Liver (tissue), 8 donors: ENCODE measurements at regions not wholly inside any gene's neighbourhood (a gene's known extent, or its start where the extent isn't known, plus 50 kb on each side); places are given as distances from the start of the nearest gene placed in this dataset.

Experiments
- DNase-seq: peaks from one replicate; pipeline ENCODE4 v3.0.0-alpha.2; 2017; ENCODE audit warnings: low spot score
- H3K27ac ChIP-seq, 2 donors: one replicate each; pipeline ENCODE4 v1.7.0; 2013; ENCODE audit warnings: inconsistent platforms in 2 of 2, low read length in 2 of 2, control low read depth in 1 of 2, low read depth in 1 of 2, mild to moderate bottlenecking in 1 of 2
- H3K27me3 ChIP-seq, 4 donors: one replicate each; pipeline versions ENCODE4 v1.6.1 to v1.7.0; 2013; ENCODE audit warnings: low read length in 3 of 4, inconsistent platforms in 1 of 4, mild to moderate bottlenecking in 1 of 4, moderate library complexity in 1 of 4; ENCODE audit not compliant: control insufficient read depth in 4 of 4, insufficient read depth in 4 of 4
- H3K36me3 ChIP-seq, 4 donors: one replicate each; pipeline versions ENCODE4 v1.6.1 to v1.7.0; 2013; ENCODE audit warnings: low read length in 3 of 4, mild to moderate bottlenecking in 3 of 4, low read depth in 1 of 4, moderate library complexity in 1 of 4; ENCODE audit not compliant: control insufficient read depth in 4 of 4, insufficient read depth in 3 of 4
- H3K4me1 ChIP-seq, 4 donors: one replicate each; pipeline versions ENCODE4 v1.6.1 to v1.7.0; 2013; ENCODE audit warnings: low read length in 3 of 4, mild to moderate bottlenecking in 3 of 4, moderate library complexity in 1 of 4; ENCODE audit not compliant: control insufficient read depth in 4 of 4, insufficient read depth in 4 of 4
- H3K4me3 ChIP-seq, 3 donors: one replicate each; pipeline versions ENCODE4 v1.6.1 to v1.7.0; 2013; ENCODE audit warnings: low read length in 3 of 3, control low read depth in 1 of 3, low read depth in 1 of 3, mild to moderate bottlenecking in 1 of 3
- H3K9ac ChIP-seq, 2 donors: one replicate each; pipeline ENCODE4 v1.7.0; 2013; ENCODE audit warnings: low read length in 2 of 2, mild to moderate bottlenecking in 2 of 2, moderate library complexity in 2 of 2, control low read depth in 1 of 2, low read depth in 1 of 2
- H3K9me3 ChIP-seq, 4 donors: one replicate each; pipeline versions ENCODE4 v1.6.1 to v1.7.0; 2013; ENCODE audit warnings: low read length in 3 of 4; ENCODE audit not compliant: control insufficient read depth in 4 of 4
- ATF3 ChIP-seq: IDR thresholded peaks from 2 replicates; pipeline ENCODE4 v1.6.1; 2016; ENCODE audit warnings: antibody characterized with exemption
- CTCF ChIP-seq: fragments of 150-350 bp; IDR thresholded peaks from 2 replicates; pipeline ENCODE4 v1.5.1; 2017; ENCODE audit warnings: improper control_type of control experiment, low read depth, low read length; ENCODE audit not compliant: missing input control
- EGR1 ChIP-seq, 2 donors: IDR thresholded peaks; 2 replicates each; pipeline ENCODE4 v1.6.1; 2016 to 2018; ENCODE audit warnings: antibody characterized with exemption in 2 of 2, low read depth in 2 of 2
- FOXA1 ChIP-seq: IDR thresholded peaks from 2 replicates; pipeline ENCODE4 v1.6.1; 2016; ENCODE audit warnings: antibody characterized with exemption
- FOXA2 ChIP-seq: IDR thresholded peaks from 2 replicates; pipeline ENCODE4 v1.6.1; 2016; ENCODE audit warnings: antibody characterized with exemption
- HNF4A ChIP-seq, 2 donors: conservative IDR thresholded peaks; 2 replicates each; pipeline ENCODE4 v1.6.1; 2016; ENCODE audit warnings: antibody characterized with exemption in 2 of 2, mild to moderate bottlenecking in 2 of 2
- JUND ChIP-seq, 2 donors: IDR thresholded peaks; 2 replicates each; pipeline ENCODE4 v1.6.1; 2016; ENCODE audit warnings: antibody characterized with exemption in 2 of 2
- MAX ChIP-seq: IDR thresholded peaks from 2 replicates; pipeline ENCODE4 v1.6.1; 2016; ENCODE audit warnings: antibody characterized with exemption
- NR2F2 ChIP-seq: IDR thresholded peaks from 2 replicates; pipeline ENCODE4 v1.6.1; 2016; ENCODE audit warnings: antibody characterized with exemption
- RAD21 ChIP-seq, 2 donors: IDR thresholded peaks; 2 replicates each; pipeline ENCODE4 v1.6.1; 2016; ENCODE audit warnings: antibody characterized with exemption in 2 of 2, mild to moderate bottlenecking in 2 of 2
- RXRA ChIP-seq, 2 donors: IDR thresholded peaks; 2 replicates each; pipeline ENCODE4 v1.6.1; 2017 to 2018; ENCODE audit warnings: antibody characterized with exemption in 2 of 2, mild to moderate bottlenecking in 1 of 2
- SP1 ChIP-seq: IDR thresholded peaks from 2 replicates; pipeline ENCODE4 v1.6.1; 2018; ENCODE audit warnings: antibody characterized with exemption, mild to moderate bottlenecking
- TAF1 ChIP-seq: conservative IDR thresholded peaks from 2 replicates; pipeline ENCODE4 v1.6.1; 2016; ENCODE audit warnings: antibody characterized with exemption, mild to moderate bottlenecking
- YY1 ChIP-seq: IDR thresholded peaks from 2 replicates; pipeline ENCODE4 v1.6.1; 2016; ENCODE audit warnings: antibody characterized with exemption, mild to moderate bottlenecking
- ZBTB33 ChIP-seq: IDR thresholded peaks from 2 replicates; pipeline ENCODE4 v1.6.1; 2016; ENCODE audit warnings: antibody characterized with exemption
- WGBS: extraction: QIAGEN DNeasy Blood & Tissue Kit; methylation state at CpG from one replicate; pipeline ENCODE4 v1.1.7; 2013; 5-methylcytosine and 5-hydroxymethylcytosine counted together
- donor health status: healthy.
- donor health status: healthy.
- donor health status: healthy.
- donor health status: healthy.
- donor health status: healthy.

GRCh38 chr20:17870086-17870740, 98.4 kb downstream of the SNX5 start:
- H3K36me3 ChIP-seq: no peaks in the 10 kb centered on the region
- no peak for DNase-seq
- H3K9ac ChIP-seq: no peak overlapping the region
- H3K27me3 ChIP-seq: no peaks in the 10 kb centered on the region
- H3K4me1 ChIP-seq: peaks cover 11 to 31% (median 27%) of the 10 kb centered on the region in 4 donors
- 80% methylated on average over 17 of the region's 17 CpGs for WGBS
- H3K9me3 ChIP-seq: no peaks in the 10 kb centered on the region
- H3K27ac ChIP-seq: no peak overlapping the region
- H3K4me3 ChIP-seq: no peak overlapping the region
- TF ChIP-seq ZBTB33 (no peak), YY1 (no peak), MAX (no peak), RAD21 (IDR thresholded peaks at IDR 0.05) (no peak), ATF3 (no peak), NR2F2 (no peak), RXRA (IDR thresholded peaks at IDR 0.05) (no peak), HNF4A (conservative IDR thresholded peaks at IDR 0.05) (no peak), EGR1 (IDR thresholded peaks at IDR 0.05; ENCODE audit: low read depth in 2 of 2) (no peak), CTCF (no peak), TAF1 (no peak), SP1 (no peak)

- peaks cover 7 to 31% (median 25%) of the 10 kb centered on the region in 4 donors for H3K4me1 ChIP-seq
- H3K4me3 ChIP-seq: no peak overlapping the region
- H3K27me3 ChIP-seq: no peaks in the 10 kb centered on the region
- H3K27ac ChIP-seq: no peak overlapping the region
- no peaks in the 10 kb centered on the region for H3K9me3 ChIP-seq
- WGBS: 86% methylated on average over 12 of the region's 12 CpGs
- no peak for DNase-seq
- H3K9ac ChIP-seq: no peak overlapping the region
- no peaks in the 10 kb centered on the region for H3K36me3 ChIP-seq
- TF ChIP-seq JUND (IDR thresholded peaks at IDR 0.05) (no peak), ZBTB33 (no peak), HNF4A (conservative IDR thresholded peaks at IDR 0.05) (no peak), FOXA1 (no peak), SP1 (no peak), FOXA2 (no peak), ATF3 (no peak), NR2F2 (no peak), EGR1 (IDR thresholded peaks at IDR 0.05; ENCODE audit: low read depth in 2 of 2) (no peak)
Measured at GRCh38 chr20:17869295-17869994, 99.1 kb downstream of the SNX5 start.
